ENCODE measurements at regions not wholly inside any gene's neighbourhood (a gene's known extent, or its start where the extent isn't known, plus 50 kb on each side); places are given as distances from the start of the nearest gene placed in this dataset.

DNA sequence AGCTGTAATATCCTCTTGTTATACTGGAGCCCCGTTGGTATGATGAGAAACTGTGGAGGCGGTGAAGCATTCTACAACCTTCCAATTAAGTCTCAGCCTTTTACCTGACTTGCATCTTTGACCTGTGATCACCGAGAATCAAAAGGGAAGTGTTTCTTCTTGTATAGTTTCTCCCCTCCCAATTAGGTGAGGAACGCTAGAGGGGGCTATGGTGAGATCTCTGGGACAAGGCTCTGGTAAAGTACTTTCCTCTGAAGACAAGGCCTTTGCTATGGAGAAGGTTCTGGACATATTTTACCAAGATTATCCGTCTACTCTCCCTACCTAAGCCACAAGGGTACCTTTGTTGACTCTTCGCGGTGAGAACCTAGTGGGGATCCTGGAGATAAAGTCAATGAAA is 111.3 kb downstream of the CBLL2 start:
- H3K23ac ChIP-seq (ENCODE audit: low read depth, low read length, poor library complexity), result no peak overlapping the region
- no peak overlapping the region for H3K4me3 ChIP-seq (ENCODE audit: low read length in 2 of 2)

GRCh38 chrX:22389556-22390179 is 117.0 kb downstream of the CBLL2 start:
- H2BK12ac ChIP-seq (ENCODE audit: low read length), result no peak overlapping the region
- no peak overlapping the region for H4K8ac ChIP-seq (ENCODE audit: low read depth, low read length)
- no peak overlapping the region for H2BK5ac ChIP-seq (ENCODE audit: low read length)
- DNase-seq (ENCODE audit: low spot score), result no peak
- no peak overlapping the region for H3K23ac ChIP-seq (ENCODE audit: low read depth, low read length, poor library complexity)
- H3K36me3 ChIP-seq (replicated peaks in 1 of 2; ENCODE audit: control insufficient read depth in 2 of 2, insufficient read depth in 2 of 2, low read length in 2 of 2), result no peaks in the 10 kb centered on the region
- H4K91ac ChIP-seq (ENCODE audit: low read depth, low read length, poor library complexity), result no peak overlapping the region
- H3K18ac ChIP-seq (ENCODE audit: low read length), result no peak overlapping the region
- no peaks in the 10 kb centered on the region for H3K9me3 ChIP-seq (replicated peaks in 1 of 2; ENCODE audit: control insufficient read depth in 2 of 2, insufficient read depth in 1 of 2, low read depth in 1 of 2, low read length in 2 of 2)
- no CpG with 5 or more reads among the region's 4 CpGs for WGBS, 2 donors (ENCODE audit: extremely low coverage in 2 of 2, insufficient read length in 2 of 2, insufficient replicate concordance in 1 of 2)
- H3K4ac ChIP-seq (ENCODE audit: low read length), result no peak overlapping the region
- no peak overlapping the region for H2AK5ac ChIP-seq (ENCODE audit: low read depth, low read length)
- H2BK15ac ChIP-seq (ENCODE audit: low read length), result no peak overlapping the region
- H3K27me3 ChIP-seq (ENCODE audit: control insufficient read depth in 3 of 3, insufficient read depth in 3 of 3, low read depth in 1 of 3, low read length in 3 of 3), result no peaks in the 10 kb centered on the region
- no peak overlapping the region for H3K4me3 ChIP-seq (ENCODE audit: low read length in 2 of 2)
- H3K14ac ChIP-seq (ENCODE audit: low read length), result no peak overlapping the region
- no peak overlapping the region for H3K27ac ChIP-seq (replicated peaks; ENCODE audit: low read length)
- H3K4me2 ChIP-seq (ENCODE audit: insufficient read depth, low read length, poor library complexity, severe bottlenecking), result no peak overlapping the region
- no peak overlapping the region for H2BK120ac ChIP-seq (ENCODE audit: low read depth, low read length)
- H2AFZ ChIP-seq (ENCODE audit: low read length), result peak overlapping the region; percentile 35
- H3K4me1 ChIP-seq (ENCODE audit: control insufficient read depth in 2 of 2, insufficient read depth in 1 of 2, low read depth in 1 of 2, low read length in 2 of 2), result no peaks in the 10 kb centered on the region
- H3K9ac ChIP-seq (ENCODE audit: low read depth, low read length, poor library complexity), result no peak overlapping the region
- no peaks in the 10 kb centered on the region for H3K79me1 ChIP-seq (ENCODE audit: low read depth, low read length)

More for the DNA sequence above, 111.3 kb downstream of the CBLL2 start:
- Histone ChIP-seq H4K8ac (ENCODE audit: low read depth, low read length) (no peak overlapping the region), H2BK12ac (ENCODE audit: low read length) (no peak overlapping the region), H2BK5ac (ENCODE audit: low read length) (no peak overlapping the region), H3K4me1 (ENCODE audit: control insufficient read depth in 2 of 2, insufficient read depth in 1 of 2, low read depth in 1 of 2, low read length in 2 of 2) (no peaks in the 10 kb centered on the region), H2BK120ac (ENCODE audit: low read depth, low read length) (no peak overlapping the region), H3K4ac (ENCODE audit: low read length) (no peak overlapping the region), H3K9me3 (replicated peaks in 1 of 2; ENCODE audit: control insufficient read depth in 2 of 2, insufficient read depth in 1 of 2, low read depth in 1 of 2, low read length in 2 of 2) (no peaks in the 10 kb centered on the region), H2BK15ac (ENCODE audit: low read length) (no peak overlapping the region), H3K4me2 (ENCODE audit: insufficient read depth, low read length, poor library complexity, severe bottlenecking) (no peak overlapping the region), H2AK5ac (ENCODE audit: low read depth, low read length) (no peak overlapping the region), H3K36me3 (replicated peaks in 1 of 2; ENCODE audit: control insufficient read depth in 2 of 2, insufficient read depth in 2 of 2, low read length in 2 of 2) (no peaks in the 10 kb centered on the region), H4K91ac (ENCODE audit: low read depth, low read length, poor library complexity) (no peak overlapping the region), H3K9ac (ENCODE audit: low read depth, low read length, poor library complexity) (no peak overlapping the region), H3K27ac (replicated peaks; ENCODE audit: low read length) (no peak overlapping the region), H3K14ac (ENCODE audit: low read length) (no peak overlapping the region), H3K27me3 (ENCODE audit: control insufficient read depth in 3 of 3, insufficient read depth in 3 of 3, low read depth in 1 of 3, low read length in 3 of 3) (no peaks in the 10 kb centered on the region), H3K18ac (ENCODE audit: low read length) (no peak overlapping the region), H3K79me1 (ENCODE audit: low read depth, low read length) (no peaks in the 10 kb centered on the region), H2AFZ (ENCODE audit: low read length) (no peak overlapping the region)
- WGBS, 2 donors (ENCODE audit: extremely low coverage in 2 of 2, insufficient read length in 2 of 2, insufficient replicate concordance in 1 of 2), result no CpG with 5 or more reads among the region's 7 CpGs
- DNase-seq (ENCODE audit: low spot score), result no peak

GRCh38 chrX:22392133-22392948 is 119.6 kb downstream of the CBLL2 start:
- Histone ChIP-seq H4K91ac (ENCODE audit: low read depth, low read length, poor library complexity) (no peak overlapping the region), H3K27me3 (ENCODE audit: control insufficient read depth in 3 of 3, insufficient read depth in 3 of 3, low read depth in 1 of 3, low read length in 3 of 3) (no peaks in the 10 kb centered on the region), H3K18ac (ENCODE audit: low read length) (no peak overlapping the region), H3K27ac (replicated peaks; ENCODE audit: low read length) (no peak overlapping the region), H3K4me3 (ENCODE audit: low read length in 2 of 2) (no peak overlapping the region), H2AK5ac (ENCODE audit: low read depth, low read length) (no peak overlapping the region), H3K4me1 (ENCODE audit: control insufficient read depth in 2 of 2, insufficient read depth in 1 of 2, low read depth in 1 of 2, low read length in 2 of 2) (no peaks in the 10 kb centered on the region), H3K36me3 (replicated peaks in 1 of 2; ENCODE audit: control insufficient read depth in 2 of 2, insufficient read depth in 2 of 2, low read length in 2 of 2) (no peaks in the 10 kb centered on the region), H3K79me1 (ENCODE audit: low read depth, low read length) (no peaks in the 10 kb centered on the region), H3K14ac (ENCODE audit: low read length) (no peak overlapping the region), H2BK15ac (ENCODE audit: low read length) (no peak overlapping the region), H2BK5ac (ENCODE audit: low read length) (no peak overlapping the region), H2BK120ac (ENCODE audit: low read depth, low read length) (no peak overlapping the region), H3K9me3 (replicated peaks in 1 of 2; ENCODE audit: control insufficient read depth in 2 of 2, insufficient read depth in 1 of 2, low read depth in 1 of 2, low read length in 2 of 2) (no peaks in the 10 kb centered on the region), H2AFZ (ENCODE audit: low read length) (no peak overlapping the region), H3K4ac (ENCODE audit: low read length) (no peak overlapping the region), H2BK12ac (ENCODE audit: low read length) (no peak overlapping the region), H3K9ac (ENCODE audit: low read depth, low read length, poor library complexity) (no peak overlapping the region), H3K4me2 (ENCODE audit: insufficient read depth, low read length, poor library complexity, severe bottlenecking) (no peak overlapping the region), H4K8ac (ENCODE audit: low read depth, low read length) (no peak overlapping the region), H3K23ac (ENCODE audit: low read depth, low read length, poor library complexity) (no peak overlapping the region)
- no CpG with 5 or more reads among the region's 10 CpGs for WGBS, 2 donors (ENCODE audit: extremely low coverage in 2 of 2, insufficient read length in 2 of 2, insufficient replicate concordance in 1 of 2)
- no peak for DNase-seq (ENCODE audit: low spot score)

- no peaks in the 10 kb centered on the region for H3K27me3 ChIP-seq (ENCODE audit: control insufficient read depth in 3 of 3, insufficient read depth in 3 of 3, low read depth in 1 of 3, low read length in 3 of 3)
- H2AFZ ChIP-seq (ENCODE audit: low read length), result no peak overlapping the region
- H3K9me3 ChIP-seq (replicated peaks in 1 of 2; ENCODE audit: control insufficient read depth in 2 of 2, insufficient read depth in 1 of 2, low read depth in 1 of 2, low read length in 2 of 2), result no peaks in the 10 kb centered on the region
Measured at GRCh38 chrX:22395372-22395771, 122.7 kb downstream of the CBLL2 start.

More at GRCh38 chrX:22395372-22395771, 122.7 kb downstream of the CBLL2 start:
- Histone ChIP-seq H3K23ac (ENCODE audit: low read depth, low read length, poor library complexity) (no peak overlapping the region), H4K8ac (ENCODE audit: low read depth, low read length) (no peak overlapping the region), H3K18ac (ENCODE audit: low read length) (no peak overlapping the region), H2BK12ac (ENCODE audit: low read length) (no peak overlapping the region), H3K4me3 (ENCODE audit: low read length in 2 of 2) (no peak overlapping the region), H2BK5ac (ENCODE audit: low read length) (no peak overlapping the region), H3K36me3 (replicated peaks in 1 of 2; ENCODE audit: control insufficient read depth in 2 of 2, insufficient read depth in 2 of 2, low read length in 2 of 2) (no peaks in the 10 kb centered on the region), H2BK15ac (ENCODE audit: low read length) (no peak overlapping the region), H4K91ac (ENCODE audit: low read depth, low read length, poor library complexity) (no peak overlapping the region), H3K79me1 (ENCODE audit: low read depth, low read length) (no peaks in the 10 kb centered on the region), H2AK5ac (ENCODE audit: low read depth, low read length) (no peak overlapping the region), H3K4me1 (ENCODE audit: control insufficient read depth in 2 of 2, insufficient read depth in 1 of 2, low read depth in 1 of 2, low read length in 2 of 2) (no peaks in the 10 kb centered on the region), H3K14ac (ENCODE audit: low read length) (no peak overlapping the region), H3K27ac (replicated peaks; ENCODE audit: low read length) (no peak overlapping the region), H2BK120ac (ENCODE audit: low read depth, low read length) (no peak overlapping the region), H3K4me2 (ENCODE audit: insufficient read depth, low read length, poor library complexity, severe bottlenecking) (no peak overlapping the region), H3K4ac (ENCODE audit: low read length) (no peak overlapping the region), H3K9ac (ENCODE audit: low read depth, low read length, poor library complexity) (no peak overlapping the region)
- DNase-seq (ENCODE audit: low spot score), result no peak
- WGBS, 2 donors (ENCODE audit: extremely low coverage in 2 of 2, insufficient read length in 2 of 2, insufficient replicate concordance in 1 of 2), result no CpG with 5 or more reads among the region's 4 CpGs

Measured in neuronal stem cell (in vitro differentiated cells).